ENCODE measurements at regions not wholly inside any gene's neighbourhood (a gene's known extent, or its start where the extent isn't known, plus 50 kb on each side); places are given as distances from the start of the nearest gene placed in this dataset.

GRCh38 chr5:60260658-60261057 lies 367.1 kb upstream of the PDE4D start (continued):
- TF ChIP-seq CUX1 (IDR thresholded peaks at IDR 0.05; ENCODE audit: insufficient replicate concordance, low read depth, low read length) (no peak), TAF1 (IDR thresholded peaks at IDR 0.05; ENCODE audit: borderline replicate concordance, low read depth, low read length) (no peak)

- BruUV-seq (replicated peaks): no TSS peak
These were observed 366.2 kb upstream of the PDE4D start for GRCh38 chr5:60259730-60260129.

More at GRCh38 chr5:60259730-60260129, 366.2 kb upstream of the PDE4D start:
- ChIA-PET CTCF (no interaction called here), POLR2A (no interaction called here), RAD21 (ENCODE audit: unreplicated experiment) (no interaction called here), SMC1A (ENCODE audit: uncharacterized antibody, unreplicated experiment) (interaction anchor here (1.5 kb wide), 1 partner anchor 12 kb away, joined by 3 read pairs; no protein-coding TSS in a partner anchor)
- WGBS (ENCODE audit: insufficient coverage, insufficient replicate concordance, low lambda C conversion rate, missing lambda C conversion rate): 11% methylated on average over 3 of the region's 3 CpGs
- no peak for ATAC-seq
- Histone ChIP-seq H3K4me3 (no peak overlapping the region), H4K20me1 (ENCODE audit: control insufficient read depth, insufficient read depth) (no peaks in the 10 kb centered on the region), H3K36me3 (ENCODE audit: control insufficient read depth in 2 of 2, insufficient read depth in 2 of 2, low read length in 1 of 2) (no peaks in the 10 kb centered on the region), H3K79me2 (ENCODE audit: control insufficient read depth, insufficient read depth, low read length) (no peaks in the 10 kb centered on the region), H3K9me3 (replicated peaks; ENCODE audit: control insufficient read depth, insufficient read depth, low read length) (no peaks in the 10 kb centered on the region), H3K4me2 (ENCODE audit: control insufficient read depth, insufficient read depth) (no peak overlapping the region), H2AFZ (ENCODE audit: control insufficient read depth, low read depth, low read length) (no peak overlapping the region), H3K4me1 (ENCODE audit: control insufficient read depth, insufficient read depth, low read length) (no peaks in the 10 kb centered on the region), H3K27me3 (replicated peaks in 1 of 2; ENCODE audit: control insufficient read depth in 2 of 2, insufficient read depth in 2 of 2, low read length in 1 of 2) (no peaks in the 10 kb centered on the region), H3K27ac (ENCODE audit: control insufficient read depth, insufficient read depth) (no peak overlapping the region), H3K9ac (ENCODE audit: control insufficient read depth, insufficient read depth, low read length) (no peak overlapping the region)
- TF ChIP-seq ZNF207 (IDR thresholded peaks at IDR 0.05; ENCODE audit: borderline replicate concordance) (no peak), TCF3 (IDR thresholded peaks at IDR 0.05; ENCODE audit: borderline replicate concordance, insufficient read depth, low read depth, low read length) (no peak), RELB (IDR thresholded peaks at IDR 0.05; ENCODE audit: low read depth) (no peak), SMC3 (IDR thresholded peaks at IDR 0.05; ENCODE audit: borderline replicate concordance, low read length) (no peak), KAT2A (conservative IDR thresholded peaks at IDR 0.05; ENCODE audit: control insufficient read depth, low read depth, low read length) (no peak), NFYA (IDR thresholded peaks at IDR 0.05; ENCODE audit: borderline replicate concordance, low read depth, low read length) (no peak)
- no peak for DNase-seq (ENCODE audit: low read depth, low spot score)
- in situ Hi-C loops (cut with MboI): no loop called here
- no peak for FAIRE-seq
- intact Hi-C loops (cut with micrococcal nuclease; ENCODE audit: unreplicated experiment): no loop called here
